Naive thymus-derived CD4-positive, alpha-beta T cell (primary cell): ENCODE measurements at regions not wholly inside any gene's neighbourhood (a gene's known extent, or its start where the extent isn't known, plus 50 kb on each side); places are given as distances from the start of the nearest gene placed in this dataset.
A peak's percentile ranks its signal among the peaks of the same experiment; 100 is the strongest.

Experiments
- ATAC-seq: fragments of 150-1000 bp; cut with Tn5 transposase; 2 replicates; pipeline ENCODE4 v1.10.0; 2021; ENCODE audit warnings: mild to moderate bottlenecking, moderate library complexity
- CTCF ChIA-PET: fragments of 350-600 bp; sonication (Branson Sonifier 250); formaldehyde crosslinking; loops from one replicate; lab custom pipeline; 2021; ENCODE audit warnings: antibody characterized with exemption; lab: Charles Lee
- POLR2A ChIA-PET: fragments of 350-600 bp; sonication (Branson Sonifier 250); formaldehyde crosslinking; loops from one replicate; lab custom pipeline; 2021; ENCODE audit warnings: antibody characterized with exemption, inconsistent platforms; lab: Charles Lee
- DNase-seq, 9 donors: peaks; one replicate each; pipeline versions ENCODE4 v3.0.0 to v3.0.0-alpha.2; 2020 to 2022; ENCODE audit warnings: mixed read lengths in 1 of 9
- H3K27ac ChIP-seq: one replicate; pipeline ENCODE4 v1.7.0; 2013; ENCODE audit warnings: mild to moderate bottlenecking, low read depth, low read length, moderate library complexity
- H3K27me3 ChIP-seq, 2 donors: one replicate each; pipeline ENCODE4 v1.7.0; 2013; ENCODE audit warnings: low read length in 2 of 2, mild to moderate bottlenecking in 2 of 2, moderate library complexity in 2 of 2; ENCODE audit not compliant: control insufficient read depth in 2 of 2, insufficient read depth in 2 of 2
- H3K36me3 ChIP-seq, 3 experiments: 1 replicate in 2 of 3; 2 replicates in 1 of 3; pipeline ENCODE4 v1.7.0; 2013; ENCODE audit warnings: low read length in 3 of 3, mild to moderate bottlenecking in 3 of 3, moderate library complexity in 1 of 3; ENCODE audit not compliant: insufficient read depth in 3 of 3, control insufficient read depth in 2 of 3
- H3K4me1 ChIP-seq, 2 donors: one replicate each; pipeline ENCODE4 v1.7.0; 2013; ENCODE audit warnings: low read length in 2 of 2, mild to moderate bottlenecking in 2 of 2, moderate library complexity in 1 of 2; ENCODE audit not compliant: control insufficient read depth in 2 of 2, insufficient read depth in 2 of 2
- H3K4me3 ChIP-seq: 2 replicates; pipeline ENCODE4 v1.7.0; 2013; ENCODE audit warnings: mild to moderate bottlenecking, low read length
- H3K9me3 ChIP-seq, 3 experiments: 1 replicate in 2 of 3; 2 replicates in 1 of 3; pipeline ENCODE4 v1.7.0; 2013; ENCODE audit warnings: low read length in 3 of 3; ENCODE audit not compliant: control insufficient read depth in 2 of 3
- H3K27ac Mint-ChIP-seq, 9 donors: one replicate each; pipeline ENCODE4 v1.8.0; 2020 to 2022; ENCODE audit warnings: mixed read lengths in 9 of 9, mild to moderate bottlenecking in 8 of 9, moderate library complexity in 5 of 9, inconsistent platforms in 2 of 9
- H3K27me3 Mint-ChIP-seq, 5 donors: one replicate each; pipeline ENCODE4 v1.8.0; 2021 to 2022; ENCODE audit warnings: mixed read lengths in 5 of 5, mild to moderate bottlenecking in 1 of 5
- H3K36me3 Mint-ChIP-seq, 5 donors: one replicate each; pipeline ENCODE4 v1.8.0; 2020 to 2022; ENCODE audit warnings: mixed read lengths in 5 of 5, mild to moderate bottlenecking in 3 of 5, inconsistent platforms in 1 of 5
- H3K4me1 Mint-ChIP-seq, 7 donors: one replicate each; pipeline ENCODE4 v1.8.0; 2020 to 2022; ENCODE audit warnings: mixed read lengths in 7 of 7, mild to moderate bottlenecking in 3 of 7, inconsistent platforms in 1 of 7
- H3K4me3 Mint-ChIP-seq, 10 donors: one replicate each; pipeline ENCODE4 v1.8.0; 2020 to 2022; ENCODE audit warnings: mild to moderate bottlenecking in 10 of 10, mixed read lengths in 10 of 10, moderate library complexity in 6 of 10, inconsistent platforms in 2 of 10
- H3K9me3 Mint-ChIP-seq, 11 donors: one replicate each; pipeline ENCODE4 v1.8.0; 2020 to 2022; ENCODE audit warnings: mixed read lengths in 11 of 11, mild to moderate bottlenecking in 4 of 11, inconsistent platforms in 1 of 11, moderate library complexity in 1 of 11
- intact Hi-C, 2 donors: fragments of 100-400 bp; cut with micrococcal nuclease; formaldehyde crosslinking; loops; one replicate each; pipeline ENCODE4 v1.15.1; 2023

DNA sequence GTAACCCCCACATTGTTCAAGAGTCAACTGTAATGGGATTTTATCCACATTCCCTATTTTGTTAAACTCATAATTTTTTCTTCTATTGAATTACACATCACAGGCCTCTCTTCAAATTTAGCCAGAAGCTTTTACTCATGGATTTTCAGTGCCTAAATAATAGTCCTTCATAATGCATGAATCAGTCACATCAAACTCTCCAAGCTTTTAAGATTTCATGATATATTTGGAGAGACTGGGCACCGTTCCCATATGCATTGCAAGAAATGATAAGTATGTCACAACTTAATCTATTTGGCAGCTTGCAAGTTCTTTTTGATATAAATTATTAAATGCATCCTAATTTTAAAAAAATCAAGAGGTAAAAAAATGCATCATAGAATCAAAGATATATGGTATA lies 465.9 kb downstream of the DMAC1 start:
- ChIA-PET CTCF (no interaction called here), POLR2A (no interaction called here)
- H3K36me3 Mint-ChIP-seq, result no peaks in the 10 kb centered on the region
- no peak overlapping the region for H3K27ac ChIP-seq
- H3K4me3 Mint-ChIP-seq, result no peak overlapping the region
- intact Hi-C loops, result no loop called here
- no peaks in the 10 kb centered on the region for H3K36me3 ChIP-seq
- H3K9me3 ChIP-seq, result no peaks in the 10 kb centered on the region
- no peak overlapping the region for H3K27ac Mint-ChIP-seq
- no peaks in the 10 kb centered on the region for H3K4me1 Mint-ChIP-seq
- H3K27me3 Mint-ChIP-seq, result peaks cover 6 to 16% (median 9%) of the 10 kb centered on the region in 5 donors
- no peak for ATAC-seq
- H3K9me3 Mint-ChIP-seq, result peaks cover 0 to 3% (median 0%) of the 10 kb centered on the region in 11 donors
- no peaks in the 10 kb centered on the region for H3K4me1 ChIP-seq
- DNase-seq, result no peak
- no peak overlapping the region for H3K4me3 ChIP-seq
- H3K27me3 ChIP-seq, result no peaks in the 10 kb centered on the region

DNA sequence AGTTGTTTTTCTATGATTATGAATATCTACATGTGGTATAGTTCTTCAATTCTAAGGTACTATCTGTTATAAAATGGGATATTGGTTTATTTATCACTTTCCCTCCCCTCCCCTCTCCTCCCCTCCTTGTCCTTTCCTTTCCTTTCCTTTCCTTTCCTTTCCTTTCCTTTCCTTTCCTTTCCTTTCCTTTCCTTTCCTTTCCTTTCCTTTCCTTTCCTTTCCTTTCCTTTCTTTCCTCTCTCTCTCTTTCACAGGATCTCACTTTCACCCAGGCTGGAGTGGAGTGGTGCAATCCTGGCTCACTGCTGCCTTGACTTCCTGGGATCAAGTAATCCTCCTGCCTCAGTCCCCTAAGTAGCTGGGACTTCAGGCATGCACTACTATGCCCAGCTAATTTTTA lies 466.8 kb downstream of the DMAC1 start:
- H3K27ac ChIP-seq, result no peak overlapping the region
- Mint-ChIP-seq H3K9me3 (peaks cover 0 to 3% (median 0%) of the 10 kb centered on the region in 11 donors), H3K4me1 (no peaks in the 10 kb centered on the region), H3K27me3 (peaks cover 6 to 16% (median 9%) of the 10 kb centered on the region in 5 donors), H3K27ac (no peak overlapping the region), H3K36me3 (no peaks in the 10 kb centered on the region), H3K4me3 (no peak overlapping the region)
- no peak overlapping the region for H3K4me3 ChIP-seq
- intact Hi-C loops, result no loop called here
- no peaks in the 10 kb centered on the region for H3K9me3 ChIP-seq
- DNase-seq (no peak), ATAC-seq (no peak)
- ChIA-PET POLR2A (no interaction called here), CTCF (no interaction called here)
- no peaks in the 10 kb centered on the region for H3K4me1 ChIP-seq
- H3K27me3 ChIP-seq, result no peaks in the 10 kb centered on the region
- H3K36me3 ChIP-seq, result no peaks in the 10 kb centered on the region

DNA sequence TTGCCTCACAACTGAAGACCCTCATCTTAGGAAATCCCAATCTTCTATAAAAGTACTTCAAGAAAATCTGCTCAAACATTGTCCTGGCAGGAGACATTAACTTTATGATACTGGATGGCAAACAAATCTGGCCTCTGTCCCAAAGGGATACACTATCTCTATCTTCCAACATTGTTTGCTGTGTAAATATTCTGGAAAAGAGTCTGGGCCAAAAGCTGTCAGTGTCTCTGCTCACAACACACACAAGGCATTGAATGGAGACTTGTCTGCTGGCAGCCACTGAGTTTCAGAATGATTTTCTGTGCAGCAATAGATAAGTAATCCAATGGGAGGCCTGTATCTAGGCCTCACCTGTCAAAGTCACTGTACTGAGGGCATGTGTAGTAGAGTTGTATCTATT lies 471.1 kb downstream of the DMAC1 start:
- no peak for ATAC-seq
- intact Hi-C loops, result no loop called here
- CTCF ChIA-PET, result no interaction called here

DNA sequence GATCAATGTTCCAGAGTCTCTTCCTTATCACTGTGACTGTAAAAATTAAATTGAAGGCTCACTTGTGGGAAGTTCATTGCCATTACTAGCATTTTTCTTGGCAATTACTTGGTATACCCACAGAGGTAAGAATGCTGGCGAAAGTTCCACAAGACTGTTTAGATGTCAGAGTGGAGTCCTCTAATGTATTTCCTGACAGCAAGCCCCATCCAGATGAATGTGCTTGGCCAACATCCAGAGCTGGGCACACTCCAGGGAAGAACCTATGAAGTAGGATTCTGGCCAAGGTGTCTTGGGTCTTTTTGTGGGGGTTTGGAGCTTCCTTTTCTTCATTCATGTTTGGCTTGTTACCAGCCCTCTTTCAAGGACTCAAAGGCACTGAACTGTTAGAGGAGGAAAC lies 473.6 kb downstream of the DMAC1 start:
- Mint-ChIP-seq H3K9me3 (peaks cover 0 to 5% (median 0%) of the 10 kb centered on the region in 11 donors), H3K4me3 (no peak overlapping the region), H3K27ac (no peak overlapping the region), H3K36me3 (no peaks in the 10 kb centered on the region), H3K4me1 (no peaks in the 10 kb centered on the region), H3K27me3 (peaks cover 0 to 4% (median 0%) of the 10 kb centered on the region in 5 donors)
- H3K27ac ChIP-seq, result no peak overlapping the region
- no peak overlapping the region for H3K4me3 ChIP-seq
- no peaks in the 10 kb centered on the region for H3K27me3 ChIP-seq
- ChIA-PET CTCF (no interaction called here), POLR2A (no interaction called here)
- no peaks in the 10 kb centered on the region for H3K36me3 ChIP-seq
- intact Hi-C loops, result no loop called here
- no peaks in the 10 kb centered on the region for H3K9me3 ChIP-seq
- ATAC-seq (no peak), DNase-seq (no peak)
- H3K4me1 ChIP-seq, result no peaks in the 10 kb centered on the region

More for the DNA sequence above, 471.1 kb downstream of the DMAC1 start:
- Mint-ChIP-seq H3K36me3 (no peaks in the 10 kb centered on the region), H3K9me3 (peaks cover 0 to 5% (median 0%) of the 10 kb centered on the region in 11 donors), H3K27me3 (peaks cover 0 to 4% (median 3%) of the 10 kb centered on the region in 5 donors), H3K4me3 (no peak overlapping the region), H3K27ac (no peak overlapping the region), H3K4me1 (no peaks in the 10 kb centered on the region)
- no peaks in the 10 kb centered on the region for H3K36me3 ChIP-seq
- H3K4me3 ChIP-seq, result no peak overlapping the region
- H3K9me3 ChIP-seq, result no peaks in the 10 kb centered on the region
- POLR2A ChIA-PET, result no interaction called here
- no peak for DNase-seq
- H3K4me1 ChIP-seq, result no peaks in the 10 kb centered on the region
- H3K27me3 ChIP-seq, result no peaks in the 10 kb centered on the region
- H3K27ac ChIP-seq, result no peak overlapping the region

- H3K36me3 ChIP-seq, result no peaks in the 10 kb centered on the region
- ATAC-seq, result no peak
Measured at GRCh38 chr9:7324152-7324598, 475.4 kb downstream of the DMAC1 start.

GRCh38 chr9:7320841-7321240 lies 478.7 kb downstream of the DMAC1 start:
- H3K36me3 Mint-ChIP-seq, result peaks cover 0 to under 1% (median 0%) of the 10 kb centered on the region in 5 donors
- H3K4me3 Mint-ChIP-seq, result no peak overlapping the region
- no peak overlapping the region for H3K4me3 ChIP-seq
- ATAC-seq (no peak), DNase-seq (no peak)
- H3K27ac ChIP-seq, result no peak overlapping the region
- H3K9me3 ChIP-seq, result no peaks in the 10 kb centered on the region
- peaks cover 4 to 23% (median 12%) of the 10 kb centered on the region in 5 donors for H3K27me3 Mint-ChIP-seq
- no peaks in the 10 kb centered on the region for H3K4me1 Mint-ChIP-seq
- ChIA-PET POLR2A (no interaction called here), CTCF (no interaction called here)
- intact Hi-C loops, result no loop called here
- H3K27me3 ChIP-seq, result no peaks in the 10 kb centered on the region
- H3K9me3 Mint-ChIP-seq, result peaks cover 0 to 7% (median 0%) of the 10 kb centered on the region in 11 donors
- H3K27ac Mint-ChIP-seq, result no peak overlapping the region
- no peaks in the 10 kb centered on the region for H3K4me1 ChIP-seq
- H3K36me3 ChIP-seq, result no peaks in the 10 kb centered on the region

More at GRCh38 chr9:7324152-7324598, 475.4 kb downstream of the DMAC1 start:
- Mint-ChIP-seq H3K4me1 (no peaks in the 10 kb centered on the region), H3K36me3 (no peaks in the 10 kb centered on the region), H3K9me3 (peaks cover 0 to 3% (median 0%) of the 10 kb centered on the region in 11 donors), H3K4me3 (no peak overlapping the region), H3K27me3 (peaks cover 0 to 4% (median 2%) of the 10 kb centered on the region in 5 donors), H3K27ac (peak overlapping the region in 1 of 9 donors; percentile 26)
- no peak overlapping the region for H3K27ac ChIP-seq
- POLR2A ChIA-PET, result no interaction called here
- no peaks in the 10 kb centered on the region for H3K27me3 ChIP-seq
- CTCF ChIA-PET, result no interaction called here
- H3K4me1 ChIP-seq, result no peaks in the 10 kb centered on the region
- no peaks in the 10 kb centered on the region for H3K9me3 ChIP-seq
- no peak overlapping the region for H3K4me3 ChIP-seq
- intact Hi-C loops, result no loop called here
- no peak for DNase-seq

DNA sequence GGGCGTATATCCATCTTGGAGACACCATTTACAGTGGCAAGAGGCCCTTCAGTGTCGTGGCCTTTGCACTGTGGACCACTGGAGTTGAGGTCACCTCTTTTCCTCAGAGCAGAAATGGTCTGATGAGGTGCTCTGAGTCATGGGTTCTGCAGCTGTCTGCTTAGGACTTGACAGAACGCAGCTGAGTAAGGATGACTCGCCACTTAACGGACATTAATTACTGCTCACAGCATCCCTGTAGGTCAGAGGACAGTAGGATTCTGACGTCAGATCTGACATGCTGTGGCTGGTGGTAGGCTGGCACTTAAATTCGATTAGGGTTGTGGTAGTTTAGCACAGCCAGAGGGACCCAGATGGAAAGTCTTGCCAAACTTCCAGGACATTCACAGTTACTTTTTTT lies 479.4 kb downstream of the DMAC1 start:
- Mint-ChIP-seq H3K9me3 (peaks cover 0 to 14% (median 5%) of the 10 kb centered on the region in 11 donors), H3K27me3 (peaks cover 4 to 23% (median 17%) of the 10 kb centered on the region in 5 donors), H3K36me3 (peaks cover 0 to 6% (median 4%) of the 10 kb centered on the region in 5 donors), H3K4me3 (no peak overlapping the region), H3K27ac (no peak overlapping the region), H3K4me1 (no peaks in the 10 kb centered on the region)
- ATAC-seq, result no peak
- Histone ChIP-seq H3K4me1 (no peaks in the 10 kb centered on the region), H3K27me3 (no peaks in the 10 kb centered on the region), H3K36me3 (no peaks in the 10 kb centered on the region), H3K9me3 (no peaks in the 10 kb centered on the region), H3K27ac (no peak overlapping the region), H3K4me3 (no peak overlapping the region)
- CTCF ChIA-PET, result no interaction called here
- DNase-seq, result no peak
- POLR2A ChIA-PET, result no interaction called here
- intact Hi-C loops, result no loop called here
